Stimulated activated naive CD4-positive, alpha-beta T cell treated with Interleukin-2 at 50 U/mL for 16 hours (primary cell): ENCODE measurements at regions not wholly inside any gene's neighbourhood (a gene's known extent, or its start where the extent isn't known, plus 50 kb on each side); places are given as distances from the start of the nearest gene placed in this dataset.
A peak's percentile ranks its signal among the peaks of the same experiment; 100 is the strongest.

Experiments used
- DNase-seq: peaks from one replicate; lab custom pipeline; 2025; lab: John Stamatoyannopoulos, UW

- DNase-seq, result no peak
These were observed 133.3 kb downstream of the MGAT5B start for GRCh38 chr17:77001487-77001886.

GRCh38 chr17:77002103-77003045 lies 134.2 kb downstream of the MGAT5B start:
- DNase-seq, result no peak

- no peak for DNase-seq
These were observed 135.5 kb downstream of the MGAT5B start for GRCh38 chr17:77003699-77004098.

GRCh38 chr17:77006971-77007649 lies 133.7 kb upstream of the SEC14L1 start:
- DNase-seq, result no peak

- no peak for DNase-seq
These were observed 130.9 kb upstream of the SEC14L1 start for GRCh38 chr17:77009877-77010276.

- no peak for DNase-seq
These were observed 130.1 kb upstream of the SEC14L1 start for GRCh38 chr17:77010667-77011066.

GRCh38 chr17:77011173-77012011 lies 129.4 kb upstream of the SEC14L1 start:
- DNase-seq, result peak; percentile 5

- no peak for DNase-seq
These were observed 122.3 kb upstream of the SEC14L1 start for GRCh38 chr17:77018504-77018903.

GRCh38 chr17:77019893-77020379 lies 120.8 kb upstream of the SEC14L1 start:
- no peak for DNase-seq

GRCh38 chr17:77020973-77021372 lies 119.8 kb upstream of the SEC14L1 start:
- DNase-seq, result no peak

GRCh38 chr17:77022766-77023165 lies 118.0 kb upstream of the SEC14L1 start:
- DNase-seq, result no peak

- DNase-seq, result no peak
These were observed 115.0 kb upstream of the SEC14L1 start for GRCh38 chr17:77025781-77026180.

GRCh38 chr17:77027271-77027889 lies 113.4 kb upstream of the SEC14L1 start:
- no peak for DNase-seq

GRCh38 chr17:77028900-77029299 lies 111.9 kb upstream of the SEC14L1 start:
- DNase-seq, result no peak

- DNase-seq, result no peak
These were observed 107.8 kb upstream of the SEC14L1 start for GRCh38 chr17:77032929-77033328.

GRCh38 chr17:77033892-77034404 lies 106.8 kb upstream of the SEC14L1 start:
- no peak for DNase-seq

GRCh38 chr17:77034677-77035424 lies 105.9 kb upstream of the SEC14L1 start:
- DNase-seq, result no peak

GRCh38 chr17:77035526-77035925 lies 105.2 kb upstream of the SEC14L1 start:
- DNase-seq, result no peak

- DNase-seq, result no peak
These were observed 104.5 kb upstream of the SEC14L1 start for GRCh38 chr17:77036136-77036840.

- DNase-seq, result no peak
These were observed 103.9 kb upstream of the SEC14L1 start for GRCh38 chr17:77036841-77037381.
